Vagina (tissue), 2 donors: ENCODE measurements at regions not wholly inside any gene's neighbourhood (a gene's known extent, or its start where the extent isn't known, plus 50 kb on each side); places are given as distances from the start of the nearest gene placed in this dataset.

ENCODE experiments used
- DNase-seq, 2 donors: peaks; one replicate each; pipeline ENCODE4 v3.0.0-alpha.2; 2017; ENCODE audit errors: extremely low spot score in 2 of 2
- H3K27ac ChIP-seq: fragments of 200-600 bp; sonication (generic); one replicate; pipeline ENCODE4 v1.5.1; 2019
- H3K27me3 ChIP-seq: fragments of 200-600 bp; sonication (generic); one replicate; pipeline ENCODE4 v1.5.1; 2019
- H3K36me3 ChIP-seq, 2 donors: fragments of 200-600 bp; sonication (generic); one replicate each; pipeline ENCODE4 v1.5.1; 2017 to 2019
- H3K4me1 ChIP-seq: fragments of 200-600 bp; sonication (generic); one replicate; pipeline ENCODE4 v1.5.1; 2019
- H3K4me3 ChIP-seq, 2 donors: fragments of 200-600 bp; sonication (generic); 1 replicate in 1 of 2; 2 replicates in 1 of 2; pipeline ENCODE4 v1.5.1; 2016 to 2019
- H3K9me3 ChIP-seq: fragments of 200-600 bp; sonication (generic); one replicate; pipeline ENCODE4 v1.5.1; 2019
- POLR2A ChIP-seq, 2 donors: fragments of 450-650 bp; IDR thresholded peaks; one replicate each; pipeline ENCODE4 v1.6.1; 2017; ENCODE audit warnings: antibody characterized with exemption in 2 of 2, mild to moderate bottlenecking in 2 of 2, moderate library complexity in 2 of 2
- POLR2AphosphoS5 ChIP-seq, 2 donors: sonication (generic); formaldehyde crosslinking; IDR thresholded peaks; one replicate each; pipeline ENCODE4 v1.9.0; 2017; ENCODE audit warnings: antibody characterized with exemption in 2 of 2, mild to moderate bottlenecking in 2 of 2, low read depth in 1 of 2; ENCODE audit not compliant: insufficient read depth in 1 of 2
- intact Hi-C: fragments of 100-400 bp; cut with DNase I; formaldehyde crosslinking; loops from one replicate; pipeline ENCODE4 v1.15.1; 2023
- TF ChIP-seq, protein P1 (sequence below), 3 experiments: fragments of 450-650 bp in 2 of 3; fragments of 200-600 bp in 1 of 3; sonication (generic) in 1 of 3; IDR thresholded peaks; one replicate each; pipeline ENCODE4 v1.5.1; 2017 to 2019; ENCODE audit warnings: antibody characterized with exemption in 3 of 3, mild to moderate bottlenecking in 2 of 3, moderate library complexity in 2 of 3

- H3K4me1 ChIP-seq: peaks cover 6% of the 10 kb centered on the region
- no peaks in the 10 kb centered on the region for H3K36me3 ChIP-seq
- intact Hi-C loops: no loop called here
- no peak for TF ChIP-seq POLR2A (IDR thresholded peaks at IDR 0.05)
- no peak for TF ChIP-seq POLR2AphosphoS5 (IDR thresholded peaks at IDR 0.05; ENCODE audit: insufficient read depth in 1 of 2, low read depth in 1 of 2)
- TF ChIP-seq, protein P1, sequence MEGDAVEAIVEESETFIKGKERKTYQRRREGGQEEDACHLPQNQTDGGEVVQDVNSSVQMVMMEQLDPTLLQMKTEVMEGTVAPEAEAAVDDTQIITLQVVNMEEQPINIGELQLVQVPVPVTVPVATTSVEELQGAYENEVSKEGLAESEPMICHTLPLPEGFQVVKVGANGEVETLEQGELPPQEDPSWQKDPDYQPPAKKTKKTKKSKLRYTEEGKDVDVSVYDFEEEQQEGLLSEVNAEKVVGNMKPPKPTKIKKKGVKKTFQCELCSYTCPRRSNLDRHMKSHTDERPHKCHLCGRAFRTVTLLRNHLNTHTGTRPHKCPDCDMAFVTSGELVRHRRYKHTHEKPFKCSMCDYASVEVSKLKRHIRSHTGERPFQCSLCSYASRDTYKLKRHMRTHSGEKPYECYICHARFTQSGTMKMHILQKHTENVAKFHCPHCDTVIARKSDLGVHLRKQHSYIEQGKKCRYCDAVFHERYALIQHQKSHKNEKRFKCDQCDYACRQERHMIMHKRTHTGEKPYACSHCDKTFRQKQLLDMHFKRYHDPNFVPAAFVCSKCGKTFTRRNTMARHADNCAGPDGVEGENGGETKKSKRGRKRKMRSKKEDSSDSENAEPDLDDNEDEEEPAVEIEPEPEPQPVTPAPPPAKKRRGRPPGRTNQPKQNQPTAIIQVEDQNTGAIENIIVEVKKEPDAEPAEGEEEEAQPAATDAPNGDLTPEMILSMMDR (IDR thresholded peaks at IDR 0.05): no peak
- H3K27ac ChIP-seq: no peak overlapping the region
- H3K9me3 ChIP-seq: no peaks in the 10 kb centered on the region
- H3K4me3 ChIP-seq: no peak overlapping the region
- DNase-seq: no peak
- H3K27me3 ChIP-seq: no peaks in the 10 kb centered on the region
Measured at GRCh38 chr3:194830978-194831377, 145.3 kb downstream of the FAM43A start.

DNA sequence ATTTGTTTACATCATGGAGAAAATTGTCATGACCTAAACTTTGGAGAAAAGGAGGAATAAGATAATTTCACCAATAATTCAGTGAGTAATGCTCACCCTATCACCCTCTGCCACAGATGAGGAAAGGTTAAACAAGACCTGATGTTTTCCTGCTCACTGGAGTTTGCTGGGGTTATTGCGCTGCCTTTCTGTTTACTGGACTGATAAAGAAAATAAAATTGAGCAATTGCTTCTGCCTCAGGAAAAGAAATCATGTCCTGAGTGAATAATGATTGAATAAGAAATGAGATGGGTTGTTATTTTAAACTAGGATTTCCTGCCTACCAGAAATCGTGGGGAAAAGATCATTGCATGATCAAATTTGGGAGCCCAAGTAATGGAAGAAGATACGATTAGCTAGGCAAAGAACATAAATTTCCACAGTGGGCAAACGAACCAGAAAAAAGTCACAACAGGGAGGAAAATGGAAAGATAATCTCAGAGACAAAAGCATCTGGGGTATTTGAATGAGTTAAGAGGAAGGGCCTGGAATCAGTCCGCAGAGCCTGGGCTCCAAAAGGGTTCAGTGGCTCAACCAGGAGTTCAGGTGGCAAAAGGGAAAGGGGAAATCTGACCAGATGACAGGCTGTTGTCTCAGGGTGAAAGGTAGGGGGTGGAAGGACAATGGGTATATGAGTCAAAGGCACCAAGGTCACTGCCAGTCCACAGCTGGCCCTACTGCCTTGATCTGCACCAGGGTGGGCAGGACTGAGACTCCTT lies 146.8 kb downstream of the FAM43A start:
- Histone ChIP-seq H3K9me3 (no peaks in the 10 kb centered on the region), H3K27ac (no peak overlapping the region), H3K27me3 (no peaks in the 10 kb centered on the region), H3K36me3 (no peaks in the 10 kb centered on the region), H3K4me1 (peaks cover 6% of the 10 kb centered on the region), H3K4me3 (no peak overlapping the region)
- DNase-seq: no peak
- TF ChIP-seq, protein P1 (IDR thresholded peaks at IDR 0.05): no peak
- TF ChIP-seq POLR2A (IDR thresholded peaks at IDR 0.05) (no peak), POLR2AphosphoS5 (IDR thresholded peaks at IDR 0.05; ENCODE audit: insufficient read depth in 1 of 2, low read depth in 1 of 2) (no peak)
- intact Hi-C loops: no loop called here

DNA sequence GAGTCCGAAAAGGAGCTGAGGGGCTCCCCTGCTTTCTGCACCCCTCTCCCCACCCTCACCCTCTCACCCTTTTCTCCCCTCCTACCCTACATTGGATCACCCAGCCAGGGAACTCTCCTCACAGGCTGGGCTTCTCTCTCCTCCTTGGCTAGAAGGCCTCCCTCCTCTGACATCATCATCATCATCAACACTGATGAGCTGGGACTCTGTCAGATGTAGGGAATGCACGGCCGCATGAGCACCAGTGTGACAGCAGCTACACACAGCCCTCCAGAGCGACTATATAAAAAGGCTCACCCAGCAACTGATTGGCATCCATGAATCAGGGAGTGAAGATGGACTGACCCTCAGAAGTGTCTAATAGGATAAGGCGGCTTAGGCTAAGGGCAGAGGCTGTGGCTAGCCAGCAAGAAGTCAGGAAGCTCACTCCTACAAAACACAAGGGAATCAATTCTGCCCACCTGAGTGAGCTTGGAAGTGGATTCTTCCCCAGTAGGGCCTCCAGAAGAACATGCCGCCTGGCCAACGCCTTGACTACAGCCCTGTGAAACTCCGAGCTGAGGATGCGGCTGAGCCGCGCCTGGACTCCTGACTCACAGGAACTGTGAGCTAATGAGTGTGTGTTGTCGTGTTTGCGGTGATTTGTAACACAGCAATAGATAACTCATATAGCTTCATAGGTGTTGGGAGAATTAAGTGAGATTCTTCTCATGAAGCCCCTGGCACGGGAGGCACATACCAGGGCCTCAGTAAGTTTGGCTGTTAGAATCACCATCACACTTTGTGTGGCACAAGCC lies 147.6 kb downstream of the FAM43A start:
- Histone ChIP-seq H3K9me3 (no peaks in the 10 kb centered on the region), H3K27me3 (no peaks in the 10 kb centered on the region), H3K27ac (no peak overlapping the region), H3K36me3 (no peaks in the 10 kb centered on the region), H3K4me3 (no peak overlapping the region), H3K4me1 (peaks cover 6% of the 10 kb centered on the region)
- TF ChIP-seq POLR2A (IDR thresholded peaks at IDR 0.05) (no peak), POLR2AphosphoS5 (IDR thresholded peaks at IDR 0.05; ENCODE audit: insufficient read depth in 1 of 2, low read depth in 1 of 2) (no peak)
- TF ChIP-seq, protein P1 (IDR thresholded peaks at IDR 0.05): no peak
- intact Hi-C loops: no loop called here
- no peak for DNase-seq

GRCh38 chr3:194836661-194837060 lies 151.0 kb downstream of the FAM43A start:
- H3K9me3 ChIP-seq: no peaks in the 10 kb centered on the region
- H3K27ac ChIP-seq: no peak overlapping the region
- no peak overlapping the region for H3K4me3 ChIP-seq
- H3K27me3 ChIP-seq: no peaks in the 10 kb centered on the region
- no peaks in the 10 kb centered on the region for H3K36me3 ChIP-seq
- TF ChIP-seq POLR2A (IDR thresholded peaks at IDR 0.05) (no peak), POLR2AphosphoS5 (IDR thresholded peaks at IDR 0.05; ENCODE audit: insufficient read depth in 1 of 2, low read depth in 1 of 2) (no peak)
- TF ChIP-seq, protein P1 (IDR thresholded peaks at IDR 0.05): no peak
- intact Hi-C loops: no loop called here
- DNase-seq: no peak
- peaks cover 6% of the 10 kb centered on the region for H3K4me1 ChIP-seq
